GM20000 (cell line): ENCODE measurements at regions not wholly inside any gene's neighbourhood (a gene's known extent, or its start where the extent isn't known, plus 50 kb on each side); places are given as distances from the start of the nearest gene placed in this dataset.

Experiments
- DNase-seq: peaks from one replicate; pipeline ENCODE4 v3.0.0; 2012; ENCODE audit warnings: low spot score
- TF ChIP-seq, protein P1 (sequence below): IDR thresholded peaks from 2 replicates; pipeline ENCODE4 v1.5.1; 2012; ENCODE audit warnings: mild to moderate bottlenecking, control low read depth; ENCODE audit errors: extremely low read depth, missing control alignments

DNA sequence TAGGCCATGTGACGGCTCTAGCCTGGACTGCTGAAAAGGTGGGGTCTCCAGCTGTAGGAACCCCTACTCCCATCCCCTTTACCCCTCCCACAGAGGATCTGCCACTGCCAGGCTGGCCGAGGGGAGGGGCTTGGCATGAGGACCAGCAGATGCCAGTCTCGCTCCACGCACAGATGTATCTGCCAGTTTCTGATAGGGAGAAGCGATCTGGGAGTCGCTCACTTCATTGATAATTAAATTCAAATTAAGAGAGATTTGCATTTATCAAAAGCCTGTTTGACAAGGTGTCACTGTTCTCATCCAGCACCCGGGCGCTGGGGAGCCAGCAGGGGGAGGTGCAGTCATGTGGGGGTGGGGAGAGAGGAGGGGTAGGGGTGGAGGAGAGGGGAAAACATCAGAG, 217.6 kb upstream of the MYL2 start:
- DNase-seq: no peak
- TF ChIP-seq, protein P1, sequence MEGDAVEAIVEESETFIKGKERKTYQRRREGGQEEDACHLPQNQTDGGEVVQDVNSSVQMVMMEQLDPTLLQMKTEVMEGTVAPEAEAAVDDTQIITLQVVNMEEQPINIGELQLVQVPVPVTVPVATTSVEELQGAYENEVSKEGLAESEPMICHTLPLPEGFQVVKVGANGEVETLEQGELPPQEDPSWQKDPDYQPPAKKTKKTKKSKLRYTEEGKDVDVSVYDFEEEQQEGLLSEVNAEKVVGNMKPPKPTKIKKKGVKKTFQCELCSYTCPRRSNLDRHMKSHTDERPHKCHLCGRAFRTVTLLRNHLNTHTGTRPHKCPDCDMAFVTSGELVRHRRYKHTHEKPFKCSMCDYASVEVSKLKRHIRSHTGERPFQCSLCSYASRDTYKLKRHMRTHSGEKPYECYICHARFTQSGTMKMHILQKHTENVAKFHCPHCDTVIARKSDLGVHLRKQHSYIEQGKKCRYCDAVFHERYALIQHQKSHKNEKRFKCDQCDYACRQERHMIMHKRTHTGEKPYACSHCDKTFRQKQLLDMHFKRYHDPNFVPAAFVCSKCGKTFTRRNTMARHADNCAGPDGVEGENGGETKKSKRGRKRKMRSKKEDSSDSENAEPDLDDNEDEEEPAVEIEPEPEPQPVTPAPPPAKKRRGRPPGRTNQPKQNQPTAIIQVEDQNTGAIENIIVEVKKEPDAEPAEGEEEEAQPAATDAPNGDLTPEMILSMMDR: no peak

DNA sequence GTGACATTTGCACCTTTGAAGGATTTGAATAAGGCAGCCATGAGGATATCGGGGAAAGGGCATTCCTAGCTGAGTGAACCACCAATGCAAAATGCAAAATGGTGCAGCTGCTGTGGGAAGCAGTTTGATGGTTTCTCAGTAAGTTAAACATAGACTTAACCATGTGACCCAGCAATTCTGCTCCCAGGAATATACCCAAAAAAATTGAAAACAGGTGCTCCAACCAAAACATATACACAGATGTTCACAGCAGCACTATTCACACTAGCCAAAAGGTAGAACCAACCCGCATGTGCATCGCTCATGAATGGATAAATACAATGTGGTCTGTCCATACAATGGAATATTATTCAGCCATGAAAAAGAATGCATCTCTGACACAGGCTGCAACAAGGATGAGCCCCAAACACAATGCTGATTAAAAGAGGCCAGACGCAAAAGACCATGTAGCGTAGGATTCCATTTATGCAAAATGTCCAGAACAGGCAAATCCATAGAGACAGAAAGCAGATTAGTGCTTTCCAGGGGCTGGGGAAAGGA, 215.0 kb upstream of the MYL2 start:
- no peak for DNase-seq
- TF ChIP-seq, protein P1: no peak

DNA sequence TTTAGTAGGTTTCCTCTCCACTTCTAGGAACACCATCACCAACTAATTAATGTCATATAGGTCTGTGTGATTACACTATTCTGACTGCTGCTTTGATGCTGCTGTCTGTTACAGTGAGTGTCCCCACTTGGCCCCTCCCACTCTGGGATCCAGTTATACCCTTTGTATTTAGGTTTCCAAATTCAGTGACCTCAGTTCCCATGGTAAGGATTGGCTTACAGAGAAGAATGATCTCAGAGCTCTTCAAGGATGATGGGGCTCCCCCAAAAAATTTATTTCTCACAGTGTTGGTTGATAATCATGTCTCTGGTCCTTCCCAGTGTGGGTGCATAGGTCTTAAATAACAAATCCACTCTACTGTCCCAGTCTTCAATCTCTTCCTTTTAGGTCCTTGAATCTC, 210.0 kb upstream of the MYL2 start:
- TF ChIP-seq, protein P1: no peak
- DNase-seq: no peak

DNA sequence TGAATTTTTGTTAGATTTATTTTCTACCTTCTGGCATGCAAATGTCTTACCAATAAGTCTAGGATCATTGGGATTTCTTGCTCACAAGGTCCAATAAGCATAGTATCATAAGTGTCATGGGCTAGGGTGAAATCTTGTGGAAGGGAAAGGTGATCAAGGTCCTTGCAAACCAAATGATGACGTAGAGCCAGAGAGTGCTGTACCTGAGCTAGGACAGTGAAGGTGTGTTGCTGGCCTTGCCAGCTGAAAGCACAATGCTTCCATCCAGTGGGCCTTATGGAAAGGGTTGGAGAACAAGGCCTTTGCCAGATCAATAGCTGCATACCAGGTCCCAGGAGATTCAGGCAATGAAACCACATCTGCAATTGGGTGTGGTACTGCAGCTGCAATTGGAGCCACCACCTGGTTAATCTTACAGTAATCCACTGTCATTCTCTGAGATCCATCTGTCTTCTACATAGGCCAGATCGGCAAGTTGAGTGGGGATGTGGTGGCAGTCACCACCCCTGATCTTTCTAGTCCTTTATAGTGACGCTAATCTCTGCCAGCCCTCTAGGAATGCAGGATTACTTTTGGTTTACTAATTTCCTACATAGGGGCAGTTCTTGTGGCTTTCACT, 208.9 kb upstream of the MYL2 start:
- no peak for DNase-seq
- TF ChIP-seq, protein P1: no peak

DNA sequence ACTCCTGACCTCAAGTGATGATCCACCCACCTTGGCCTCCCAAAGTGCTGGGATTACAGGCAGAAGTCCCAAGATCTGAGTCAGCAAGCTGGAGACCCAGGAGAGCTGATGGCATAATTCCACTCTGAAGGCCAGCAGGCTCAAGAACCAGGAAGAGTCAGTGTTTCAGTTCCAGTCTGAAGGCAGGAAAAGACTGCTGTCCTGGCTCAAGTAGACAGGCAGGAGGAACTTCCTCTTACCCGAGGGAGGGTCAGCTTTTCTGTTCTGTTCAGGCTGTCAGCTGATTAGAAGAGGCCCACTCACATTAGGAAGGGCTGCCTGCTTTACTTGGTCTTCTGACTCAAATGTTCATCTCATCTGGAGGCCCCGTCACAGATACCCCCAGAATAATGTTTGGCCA, 206.0 kb upstream of the MYL2 start:
- no peak for DNase-seq
- TF ChIP-seq, protein P1: no peak

DNA sequence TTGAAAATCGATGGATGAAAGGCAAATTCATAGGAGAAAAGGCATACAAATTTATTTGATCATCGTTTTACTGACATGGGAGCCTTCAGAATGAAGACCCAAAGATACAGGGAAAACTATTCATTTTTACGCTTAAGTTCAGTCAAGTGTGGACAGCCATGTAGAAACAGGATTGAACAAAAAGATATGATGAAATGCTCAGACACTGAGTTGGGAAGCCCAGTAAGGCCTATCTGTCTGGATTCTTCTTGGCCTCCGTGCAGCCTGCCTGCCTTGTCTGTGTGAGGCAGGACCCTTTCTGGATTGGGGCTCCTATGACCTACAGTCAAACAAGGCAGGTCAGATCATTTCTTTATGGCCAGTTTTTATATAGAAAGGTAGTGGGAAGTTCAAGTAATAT, 203.8 kb upstream of the MYL2 start:
- no peak for DNase-seq
- TF ChIP-seq, protein P1: no peak

DNA sequence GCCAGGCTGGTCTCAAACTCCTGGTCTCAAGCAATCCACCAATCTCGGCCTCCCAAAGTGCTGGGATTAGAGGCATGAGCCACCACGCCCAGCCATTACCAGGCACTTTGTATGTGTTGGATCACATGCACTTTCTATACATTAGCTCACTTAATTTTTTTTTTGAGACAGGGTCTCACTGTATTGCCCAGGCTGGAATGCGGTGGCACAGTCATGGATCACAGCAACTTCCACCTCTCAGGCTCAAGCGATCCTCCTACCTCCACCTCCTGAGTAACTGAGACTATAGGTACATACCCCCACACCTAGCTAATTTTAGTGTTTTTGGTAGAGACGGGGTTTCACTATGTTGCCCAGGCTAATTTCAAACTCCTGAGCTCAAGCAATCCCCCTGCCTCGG, 203.0 kb upstream of the MYL2 start:
- no peak for DNase-seq
- TF ChIP-seq, protein P1: no peak
